GM10248 (cell line): ENCODE measurements at regions not wholly inside any gene's neighbourhood (a gene's known extent, or its start where the extent isn't known, plus 50 kb on each side); places are given as distances from the start of the nearest gene placed in this dataset.
"Not testable (repeated sequence)": the region's sequence is repeated elsewhere in the genome, so short reads cannot be mapped to it uniquely, and the experiment has no call there.

Source experiments
- CTCF ChIA-PET: fragments of 300-600 bp; sonication (Branson Sonifier 250); formaldehyde crosslinking; extraction: SDS; loops from one replicate; lab custom pipeline; 2021; ENCODE audit warnings: antibody characterized with exemption; lab: Yijun Ruan, JAX
- POLR2A ChIA-PET: fragments of 350-650 bp; sonication (Branson Sonifier 250); formaldehyde crosslinking; extraction: SDS; loops from one replicate; lab custom pipeline; 2020; ENCODE audit warnings: antibody characterized with exemption; lab: Yijun Ruan, JAX
- DNase-seq: peaks from one replicate; pipeline ENCODE4 v3.0.0; 2012; ENCODE audit errors: extremely low spot score
- TF ChIP-seq, protein P1 (sequence below): IDR thresholded peaks from 2 replicates; pipeline ENCODE4 v1.5.1; 2012; ENCODE audit warnings: mild to moderate bottlenecking, low read depth; ENCODE audit errors: extremely low read depth, missing control alignments, control extremely low read depth

DNA sequence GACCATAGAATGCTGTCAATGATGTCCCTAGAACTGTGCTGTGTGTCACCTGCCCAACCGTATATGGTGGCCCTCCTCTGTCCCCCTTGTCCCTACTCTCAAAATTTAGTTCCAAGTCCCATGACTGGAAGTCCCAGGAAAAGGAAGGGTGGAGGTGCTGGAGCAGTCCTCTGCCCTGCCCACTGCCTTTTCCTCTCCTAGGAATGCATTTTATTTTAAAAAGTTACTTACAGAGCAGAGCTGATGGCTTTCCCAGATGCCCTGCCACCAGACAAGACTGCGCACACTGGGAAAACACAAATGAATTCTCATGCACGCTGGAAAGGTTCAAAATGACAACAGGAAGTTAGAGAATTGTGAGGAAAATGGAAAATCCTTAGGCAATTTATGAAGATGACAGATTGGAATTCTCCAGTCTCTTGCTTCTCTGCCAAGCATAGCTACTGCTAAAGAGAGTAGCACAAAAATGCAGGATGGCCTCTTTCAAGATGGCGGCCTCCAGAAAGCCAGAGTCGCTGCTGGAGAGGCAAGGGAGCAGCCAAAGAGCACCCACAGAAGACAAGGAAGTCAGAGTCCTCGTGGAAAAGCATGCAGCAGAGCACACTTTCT is 117.1 kb upstream of the TSC22D1 start:
- CTCF ChIA-PET = interaction anchor here (1.0 to 1.8 kb wide), 3 partner anchors 9 to 23 kb away, joined by 3 to 4 read pairs (median 4); no protein-coding TSS in a partner anchor
- POLR2A ChIA-PET = no interaction called here
- TF ChIP-seq, protein P1, sequence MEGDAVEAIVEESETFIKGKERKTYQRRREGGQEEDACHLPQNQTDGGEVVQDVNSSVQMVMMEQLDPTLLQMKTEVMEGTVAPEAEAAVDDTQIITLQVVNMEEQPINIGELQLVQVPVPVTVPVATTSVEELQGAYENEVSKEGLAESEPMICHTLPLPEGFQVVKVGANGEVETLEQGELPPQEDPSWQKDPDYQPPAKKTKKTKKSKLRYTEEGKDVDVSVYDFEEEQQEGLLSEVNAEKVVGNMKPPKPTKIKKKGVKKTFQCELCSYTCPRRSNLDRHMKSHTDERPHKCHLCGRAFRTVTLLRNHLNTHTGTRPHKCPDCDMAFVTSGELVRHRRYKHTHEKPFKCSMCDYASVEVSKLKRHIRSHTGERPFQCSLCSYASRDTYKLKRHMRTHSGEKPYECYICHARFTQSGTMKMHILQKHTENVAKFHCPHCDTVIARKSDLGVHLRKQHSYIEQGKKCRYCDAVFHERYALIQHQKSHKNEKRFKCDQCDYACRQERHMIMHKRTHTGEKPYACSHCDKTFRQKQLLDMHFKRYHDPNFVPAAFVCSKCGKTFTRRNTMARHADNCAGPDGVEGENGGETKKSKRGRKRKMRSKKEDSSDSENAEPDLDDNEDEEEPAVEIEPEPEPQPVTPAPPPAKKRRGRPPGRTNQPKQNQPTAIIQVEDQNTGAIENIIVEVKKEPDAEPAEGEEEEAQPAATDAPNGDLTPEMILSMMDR = no peak
- DNase-seq = no peak

GRCh38 chr13:44692173-44692713 is 116.1 kb upstream of the TSC22D1 start:
- TF ChIP-seq, protein P1 = no peak
- POLR2A ChIA-PET = interaction anchor here (0.5 kb wide), 1 partner anchor 209 kb away, joined by 4 read pairs; no protein-coding TSS in a partner anchor
- CTCF ChIA-PET = interaction anchor here (1.1 to 1.8 kb wide), 3 partner anchors 10 to 47 kb away, joined by 3 to 4 read pairs (median 3); no protein-coding TSS in a partner anchor
- DNase-seq = no peak

GRCh38 chr13:44690376-44690775 is 114.2 kb upstream of the TSC22D1 start:
- POLR2A ChIA-PET = no interaction called here
- TF ChIP-seq, protein P1 = no peak
- DNase-seq = no peak
- CTCF ChIA-PET = no interaction called here

GRCh38 chr13:44688652-44689051 is 112.5 kb upstream of the TSC22D1 start:
- TF ChIP-seq, protein P1 = no peak
- ChIA-PET CTCF (interaction anchor here (1.0 to 1.6 kb wide), 2 partner anchors 19 to 28 kb away, joined by 3 to 4 read pairs; no protein-coding TSS in a partner anchor), POLR2A (no interaction called here)
- no peak for DNase-seq

DNA sequence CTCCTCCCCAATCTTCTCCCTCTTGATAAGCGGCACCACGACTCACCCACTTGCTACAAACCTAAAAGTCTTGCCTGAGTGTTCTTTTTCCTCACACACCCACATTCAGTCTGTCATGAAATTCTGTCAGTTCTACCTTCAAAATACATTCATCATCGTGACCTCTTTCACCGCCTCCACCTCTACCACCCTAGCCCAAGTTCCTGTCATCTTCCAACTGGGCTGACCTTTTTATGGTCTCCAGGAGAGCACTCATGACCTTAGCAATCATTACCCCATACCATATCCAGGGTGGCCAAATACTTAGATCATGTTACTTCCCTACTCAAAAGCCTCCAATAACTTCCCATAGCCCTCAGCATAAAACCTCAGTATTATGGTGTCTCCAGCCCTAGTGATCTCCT is 110.4 kb upstream of the TSC22D1 start:
- no peak for DNase-seq
- ChIA-PET POLR2A (no interaction called here), CTCF (interaction anchor here (1.4 to 1.6 kb wide), 2 partner anchors 10 to 19 kb away, joined by 5 to 6 read pairs; no protein-coding TSS in a partner anchor)
- TF ChIP-seq, protein P1 = no peak

DNA sequence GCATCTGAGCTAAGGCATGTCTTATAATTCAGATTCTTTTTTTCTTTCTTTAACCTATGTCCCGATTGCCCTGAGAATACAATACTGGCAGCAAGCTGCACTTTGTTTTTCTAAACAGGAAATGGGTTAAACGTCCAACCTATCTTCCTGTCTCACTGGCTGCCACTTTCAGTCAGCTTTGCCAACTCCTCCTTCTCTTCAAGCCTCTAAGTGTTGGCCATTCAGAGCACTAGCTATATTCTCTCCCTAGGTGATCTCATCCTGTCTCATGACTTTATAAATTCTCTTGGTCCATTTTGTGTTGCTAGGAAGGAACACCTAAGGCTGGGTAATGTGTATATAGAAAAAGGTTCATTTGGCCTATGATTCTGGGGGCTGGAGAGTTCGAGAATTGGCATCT is 109.5 kb upstream of the TSC22D1 start:
- no peak for DNase-seq

DNA sequence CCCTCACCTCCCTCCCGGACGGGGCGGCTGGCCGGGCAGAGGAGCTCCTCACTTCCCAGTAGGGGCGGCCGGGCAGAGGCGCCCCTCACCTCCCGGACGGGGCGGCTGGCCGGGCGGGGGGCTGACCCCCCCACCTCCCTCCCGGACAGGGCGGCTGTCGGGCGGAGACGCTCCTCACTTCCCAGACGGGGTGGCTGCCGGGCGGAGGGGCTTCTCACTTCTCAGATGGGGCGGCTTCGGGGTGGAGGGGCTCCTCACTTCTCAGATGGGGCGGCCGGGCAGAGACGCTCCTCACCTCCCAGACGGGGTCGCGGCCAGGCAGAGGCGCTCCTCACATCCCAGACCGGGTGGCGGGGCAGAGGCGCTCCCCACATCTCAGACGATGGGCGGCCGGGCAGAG is 106.3 kb upstream of the TSC22D1 start:
- DNase-seq, CTCF ChIA-PET, POLR2A ChIA-PET: not testable (repeated sequence)

More for the DNA sequence above, 109.5 kb upstream of the TSC22D1 start:
- CTCF ChIA-PET = interaction anchor here (1.3 to 1.6 kb wide), 3 partner anchors 11 to 46 kb away, joined by 3 to 6 read pairs (median 5); no protein-coding TSS in a partner anchor
- TF ChIP-seq, protein P1 = no peak
- POLR2A ChIA-PET = no interaction called here
